HepG2 (cell line): ENCODE measurements at regions not wholly inside any gene's neighbourhood (a gene's known extent, or its start where the extent isn't known, plus 50 kb on each side); places are given as distances from the start of the nearest gene placed in this dataset.

Source experiments
- BHLHE40 ChIP-seq: IDR thresholded peaks from 2 replicates; pipeline ENCODE4 v1.6.1; 2011; ENCODE audit warnings: low read length, improper control_type of control experiment
- MAX ChIP-seq: IDR thresholded peaks from 2 replicates; pipeline ENCODE4 v1.6.1; 2012; ENCODE audit warnings: inconsistent platforms
- PRDM10 ChIP-seq: sonication (generic); formaldehyde crosslinking; IDR thresholded peaks from 2 replicates; pipeline ENCODE4 v1.4.0; 2020; ENCODE audit warnings: low read depth, missing genetic modification reagents
- YEATS4 ChIP-seq: sonication (generic); formaldehyde crosslinking; IDR thresholded peaks from 2 replicates; pipeline ENCODE4 v1.4.0; 2020; ENCODE audit warnings: missing genetic modification reagents, borderline replicate concordance
- ZNF766 ChIP-seq: sonication (generic); formaldehyde crosslinking; IDR thresholded peaks from 2 replicates; pipeline ENCODE4 v1.5.0; 2020; ENCODE audit warnings: missing genetic modification reagents, borderline replicate concordance

GRCh38 chr9:82212885-82213284 lies 224.3 kb downstream of the SPATA31D1 start:
- TF ChIP-seq PRDM10 (CRISPR knock-in tag) (no peak), YEATS4 (CRISPR knock-in tag) (no peak), MAX (no peak), ZNF766 (no peak), BHLHE40 (no peak)
